OCI-LY1 (cell line): ENCODE measurements at regions not wholly inside any gene's neighbourhood (a gene's known extent, or its start where the extent isn't known, plus 50 kb on each side); places are given as distances from the start of the nearest gene placed in this dataset.

ENCODE experiments used
- H2AFZ ChIP-seq: fragments of 200-600 bp; sonication (generic), shearing (Covaris generic); 2 replicates; pipeline ENCODE4 v1.6.0; 2014; ENCODE audit warnings: antibody characterized with exemption, mild to moderate bottlenecking, low read length
- H3F3A ChIP-seq: fragments of 200-600 bp; sonication (generic), shearing (Covaris generic); 2 replicates; pipeline ENCODE4 v1.6.0; 2014; ENCODE audit warnings: mild to moderate bottlenecking, antibody characterized with exemption, low read length, moderate library complexity; ENCODE audit not compliant: insufficient read depth
- H3K27ac ChIP-seq: fragments of 200-600 bp; sonication (generic); 2 replicates; pipeline ENCODE4 v1.5.1; 2014; ENCODE audit warnings: low read length, mixed run types, mild to moderate bottlenecking, low read depth; ENCODE audit not compliant: poor library complexity, severe bottlenecking
- H3K27me3 ChIP-seq: fragments of 200-600 bp; sonication (generic); 2 replicates; pipeline ENCODE4 v1.6.0; 2014; ENCODE audit warnings: antibody characterized with exemption, mild to moderate bottlenecking, low read length, moderate library complexity; ENCODE audit not compliant: insufficient read depth
- H3K36me3 ChIP-seq: fragments of 200-600 bp; sonication (generic); 2 replicates; pipeline ENCODE4 v1.6.1; 2014; ENCODE audit warnings: mild to moderate bottlenecking, antibody characterized with exemption, low read length, moderate library complexity, mixed read lengths; ENCODE audit not compliant: insufficient read depth
- H3K4me1 ChIP-seq: fragments of 200-600 bp; sonication (generic); 2 replicates; pipeline ENCODE4 v1.5.1; 2014; ENCODE audit warnings: mild to moderate bottlenecking, low read length, moderate library complexity; ENCODE audit not compliant: insufficient read depth, severe bottlenecking
- H3K4me2 ChIP-seq: fragments of 200-600 bp; sonication (generic), shearing (Covaris generic); 2 replicates; pipeline ENCODE4 v1.6.1; 2014; ENCODE audit warnings: low read length
- H3K4me3 ChIP-seq: fragments of 200-600 bp; sonication (generic); 2 replicates; pipeline ENCODE4 v1.5.1; 2014; ENCODE audit warnings: low read length, low read depth, mild to moderate bottlenecking, mixed read lengths; ENCODE audit not compliant: poor library complexity, severe bottlenecking
- H3K79me2 ChIP-seq: fragments of 200-600 bp; shearing (Covaris generic); 2 replicates; pipeline ENCODE4 v1.6.1; 2016; ENCODE audit warnings: mixed run types, low read length, mixed read lengths; ENCODE audit not compliant: insufficient read depth
- H3K9ac ChIP-seq: fragments of 200-600 bp; sonication (generic), shearing (Covaris generic); 2 replicates; pipeline ENCODE4 v1.6.1; 2014; ENCODE audit warnings: mild to moderate bottlenecking, low read length, mixed read lengths
- H3K9me2 ChIP-seq: fragments of 200-600 bp; sonication (generic), shearing (Covaris generic); 2 replicates; pipeline ENCODE4 v1.6.1; 2014; ENCODE audit warnings: low read depth, mild to moderate bottlenecking, low read length, mixed read lengths
- H3K9me3 ChIP-seq: fragments of 200-600 bp; shearing (Covaris generic); 2 replicates; pipeline ENCODE4 v1.6.1; 2014; ENCODE audit warnings: low read length, mixed read lengths
- H4K20me1 ChIP-seq: fragments of 200-600 bp; sonication (generic), shearing (Covaris generic); 2 replicates; pipeline ENCODE4 v1.6.0; 2016; ENCODE audit warnings: mild to moderate bottlenecking, low read length; ENCODE audit not compliant: insufficient read depth
- CTCF ChIP-seq: fragments of 200-600 bp; sonication (generic), shearing (Covaris generic); IDR thresholded peaks from 2 replicates; pipeline ENCODE4 v1.5.1; 2017; ENCODE audit warnings: mild to moderate bottlenecking, antibody characterized with exemption, low read length, moderate library complexity, mixed read lengths
- EZH2 ChIP-seq: fragments of 200-600 bp; sonication (generic), shearing (Covaris generic); IDR thresholded peaks from 2 replicates; pipeline ENCODE4 v1.8.0; 2017; ENCODE audit warnings: borderline replicate concordance, mixed run types, mild to moderate bottlenecking, antibody characterized with exemption, low read length, moderate library complexity, mixed read lengths

DNA sequence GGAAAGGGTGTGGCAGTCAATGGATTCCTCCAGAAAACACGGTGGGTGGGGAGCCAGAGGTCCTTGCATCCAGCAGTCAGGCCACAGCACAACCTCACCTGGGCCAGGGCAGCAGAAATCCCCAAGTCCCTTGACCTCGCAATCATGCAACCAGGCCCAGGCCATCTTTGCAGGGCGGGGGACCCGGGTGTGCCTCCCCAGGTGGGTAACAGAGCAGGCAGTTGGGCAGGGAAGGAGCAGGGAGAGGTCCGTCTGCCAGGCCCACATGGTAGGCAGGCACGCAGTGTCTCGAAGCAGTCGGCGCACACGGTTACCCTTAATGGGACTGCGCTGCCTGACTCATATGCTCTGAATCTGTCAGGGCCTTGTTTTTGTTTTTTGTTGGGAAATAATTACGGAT is 153.0 kb downstream of the RBFOX3 start:
- H3K4me1 ChIP-seq: no peaks in the 10 kb centered on the region
- no peaks in the 10 kb centered on the region for H3K9me2 ChIP-seq
- no peaks in the 10 kb centered on the region for H3K79me2 ChIP-seq
- no peak overlapping the region for H3K27ac ChIP-seq
- no peak overlapping the region for H3K9ac ChIP-seq
- H3K9me3 ChIP-seq: no peaks in the 10 kb centered on the region
- H3K27me3 ChIP-seq: no peaks in the 10 kb centered on the region
- no peak for TF ChIP-seq EZH2
- no peaks in the 10 kb centered on the region for H3F3A ChIP-seq
- H3K4me3 ChIP-seq: no peak overlapping the region
- H3K36me3 ChIP-seq: no peaks in the 10 kb centered on the region
- no peak overlapping the region for H3K4me2 ChIP-seq
- H2AFZ ChIP-seq: no peak overlapping the region
- no peaks in the 10 kb centered on the region for H4K20me1 ChIP-seq

DNA sequence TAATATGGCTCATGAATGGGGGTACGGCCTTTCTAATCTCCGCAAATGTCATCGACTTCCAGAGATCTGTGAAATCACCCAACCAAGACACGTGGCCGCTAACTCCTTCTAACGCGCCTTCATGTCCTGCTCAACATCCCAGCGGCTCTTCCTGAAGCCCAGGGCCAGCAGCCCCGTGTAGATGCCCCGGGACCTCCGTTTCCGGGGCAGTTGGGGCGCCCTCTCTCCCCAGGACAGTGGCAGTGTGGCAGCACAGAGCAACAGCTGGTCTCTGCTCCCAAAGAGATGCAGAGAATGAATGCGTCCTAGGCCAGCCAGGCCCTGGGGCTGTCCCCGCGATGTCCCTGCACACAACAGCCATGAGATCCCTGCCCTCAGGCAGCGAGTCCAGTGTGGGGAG is 153.5 kb downstream of the RBFOX3 start:
- H3K36me3 ChIP-seq: no peaks in the 10 kb centered on the region
- H4K20me1 ChIP-seq: no peaks in the 10 kb centered on the region
- H3K27ac ChIP-seq: no peak overlapping the region
- H3K4me3 ChIP-seq: no peak overlapping the region
- H3K9ac ChIP-seq: no peak overlapping the region
- H2AFZ ChIP-seq: no peak overlapping the region
- no peak for TF ChIP-seq EZH2
- TF ChIP-seq CTCF: no peak
- H3K4me2 ChIP-seq: no peak overlapping the region
- H3K4me1 ChIP-seq: no peaks in the 10 kb centered on the region
- no peaks in the 10 kb centered on the region for H3K9me3 ChIP-seq
- no peaks in the 10 kb centered on the region for H3K27me3 ChIP-seq
- no peaks in the 10 kb centered on the region for H3K79me2 ChIP-seq
- H3F3A ChIP-seq: no peaks in the 10 kb centered on the region
- no peaks in the 10 kb centered on the region for H3K9me2 ChIP-seq

GRCh38 chr17:79455636-79456035 is 155.2 kb downstream of the RBFOX3 start:
- no peaks in the 10 kb centered on the region for H4K20me1 ChIP-seq
- no peak overlapping the region for H3K4me3 ChIP-seq
- no peaks in the 10 kb centered on the region for H3K79me2 ChIP-seq
- H3K27ac ChIP-seq: no peak overlapping the region
- no peaks in the 10 kb centered on the region for H3K9me3 ChIP-seq
- H3K9ac ChIP-seq: no peak overlapping the region
- no peak overlapping the region for H3K4me2 ChIP-seq
- no peak overlapping the region for H2AFZ ChIP-seq
- H3K27me3 ChIP-seq: no peaks in the 10 kb centered on the region
- no peak for TF ChIP-seq EZH2
- no peak for TF ChIP-seq CTCF
- no peaks in the 10 kb centered on the region for H3K9me2 ChIP-seq
- H3F3A ChIP-seq: no peaks in the 10 kb centered on the region
- no peaks in the 10 kb centered on the region for H3K36me3 ChIP-seq
- no peaks in the 10 kb centered on the region for H3K4me1 ChIP-seq

DNA sequence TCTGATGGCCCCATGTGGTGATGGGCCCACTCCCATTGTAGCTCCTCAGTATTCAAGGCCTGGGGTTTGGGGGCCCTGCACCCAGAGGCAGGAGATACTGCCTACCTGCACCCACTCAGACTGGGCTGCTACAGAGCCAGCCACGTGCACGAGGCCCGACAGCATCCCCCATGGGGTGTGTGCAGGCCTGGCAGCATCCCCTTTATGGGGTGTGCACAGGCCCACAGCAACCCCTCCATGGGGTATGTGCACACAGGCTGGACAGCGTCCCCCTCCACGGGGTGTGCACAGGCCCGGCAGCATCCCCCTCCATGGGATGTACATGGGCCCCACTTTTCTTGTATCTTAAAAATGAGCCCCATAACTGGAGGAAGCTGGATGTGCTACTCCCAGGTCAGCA is 156.0 kb downstream of the RBFOX3 start:
- no peaks in the 10 kb centered on the region for H3K79me2 ChIP-seq
- H3K9me3 ChIP-seq: no peaks in the 10 kb centered on the region
- TF ChIP-seq CTCF: no peak
- TF ChIP-seq EZH2: no peak
- no peak overlapping the region for H3K27ac ChIP-seq
- H4K20me1 ChIP-seq: no peaks in the 10 kb centered on the region
- no peaks in the 10 kb centered on the region for H3K27me3 ChIP-seq
- H2AFZ ChIP-seq: no peak overlapping the region
- no peaks in the 10 kb centered on the region for H3K36me3 ChIP-seq
- no peaks in the 10 kb centered on the region for H3K9me2 ChIP-seq
- no peak overlapping the region for H3K4me2 ChIP-seq
- no peaks in the 10 kb centered on the region for H3F3A ChIP-seq
- no peaks in the 10 kb centered on the region for H3K4me1 ChIP-seq
- H3K4me3 ChIP-seq: no peak overlapping the region
- H3K9ac ChIP-seq: no peak overlapping the region
